ENCODE measurements at regions not wholly inside any gene's neighbourhood (a gene's known extent, or its start where the extent isn't known, plus 50 kb on each side); places are given as distances from the start of the nearest gene placed in this dataset.
"Not testable (repeated sequence)": the region's sequence is repeated elsewhere in the genome, so short reads cannot be mapped to it uniquely, and the experiment has no call there.

- DNase-seq (ENCODE audit: low read depth, low spot score), result no peak
These were observed 185.6 kb downstream of the INSC start for GRCh38 chr11:15300341-15300740.

DNA sequence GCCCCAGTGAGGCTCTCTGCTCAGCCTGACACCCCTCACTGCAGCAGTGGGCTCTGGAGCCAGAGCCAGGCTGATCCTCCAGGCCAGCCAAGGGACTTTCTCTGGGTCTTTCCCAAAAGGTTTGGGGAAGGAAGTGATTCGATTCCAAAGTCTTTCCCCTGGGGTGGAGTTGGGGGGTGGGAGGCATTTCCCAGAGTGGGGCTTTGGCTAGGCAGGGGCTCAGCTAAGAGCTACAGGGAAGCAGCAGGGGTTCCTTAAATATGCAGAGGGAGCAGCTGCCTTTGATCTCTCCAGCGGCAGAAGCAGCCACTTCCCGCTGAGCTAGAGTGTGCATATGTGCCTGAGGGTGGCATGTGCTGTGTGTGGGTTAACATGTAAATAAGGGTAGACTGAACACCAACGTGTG is 192.9 kb downstream of the INSC start:
- DNase-seq (ENCODE audit: low read depth, low spot score), result no peak

GRCh38 chr11:15308840-15309239 is 194.1 kb downstream of the INSC start:
- DNase-seq (ENCODE audit: low read depth, low spot score), result no peak

- no peak for DNase-seq (ENCODE audit: low read depth, low spot score)
These were observed 194.6 kb downstream of the INSC start for GRCh38 chr11:15309296-15309695.

DNA sequence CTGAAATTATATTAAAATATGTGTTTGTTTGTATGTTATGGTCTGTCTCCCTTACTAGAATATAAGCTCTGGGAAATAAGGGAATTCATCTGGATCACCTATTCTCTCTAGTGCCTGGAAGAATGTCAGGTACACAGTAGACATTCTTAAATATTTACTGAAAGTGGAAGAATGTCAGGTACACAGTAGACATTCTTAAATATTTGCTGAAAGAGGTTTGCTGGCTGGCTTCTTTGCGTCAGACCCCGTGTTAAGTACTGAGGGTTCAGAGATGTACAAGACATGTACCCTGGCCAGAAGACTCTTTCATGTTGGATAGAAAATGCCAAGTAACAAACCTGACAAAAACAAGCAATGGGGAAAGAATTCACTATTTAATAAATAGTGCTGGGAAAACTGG is 199.1 kb downstream of the INSC start:
- no peak for DNase-seq (ENCODE audit: low read depth, low spot score)

DNA sequence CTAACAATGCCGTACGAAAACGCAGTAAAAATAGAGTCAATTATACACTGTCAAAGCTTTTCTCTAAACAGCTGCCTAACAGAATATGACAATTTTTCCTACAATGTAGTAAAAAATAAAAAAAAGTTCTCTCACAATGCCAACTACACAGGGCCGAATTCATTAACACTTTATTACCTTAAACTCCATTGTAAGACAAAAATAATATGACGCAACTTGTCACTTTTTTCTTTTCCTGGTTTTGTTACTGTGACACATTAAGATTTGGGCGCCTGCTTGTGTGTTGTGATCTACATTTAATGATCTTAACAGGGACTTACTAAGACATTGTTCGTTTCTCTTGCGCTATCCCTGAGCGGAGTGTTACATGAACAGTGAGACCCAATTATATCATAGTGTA is 204.1 kb downstream of the INSC start:
- DNase-seq (ENCODE audit: low read depth, low spot score), result no peak

GRCh38 chr11:15326520-15326919 is 211.8 kb downstream of the INSC start:
- DNase-seq (ENCODE audit: low read depth, low spot score), result no peak

- DNase-seq (ENCODE audit: low read depth, low spot score), result no peak
These were observed 213.1 kb downstream of the INSC start for GRCh38 chr11:15327786-15328231.

GRCh38 chr11:15333407-15333806 is 218.7 kb downstream of the INSC start:
- no peak for DNase-seq (ENCODE audit: low read depth, low spot score)

DNA sequence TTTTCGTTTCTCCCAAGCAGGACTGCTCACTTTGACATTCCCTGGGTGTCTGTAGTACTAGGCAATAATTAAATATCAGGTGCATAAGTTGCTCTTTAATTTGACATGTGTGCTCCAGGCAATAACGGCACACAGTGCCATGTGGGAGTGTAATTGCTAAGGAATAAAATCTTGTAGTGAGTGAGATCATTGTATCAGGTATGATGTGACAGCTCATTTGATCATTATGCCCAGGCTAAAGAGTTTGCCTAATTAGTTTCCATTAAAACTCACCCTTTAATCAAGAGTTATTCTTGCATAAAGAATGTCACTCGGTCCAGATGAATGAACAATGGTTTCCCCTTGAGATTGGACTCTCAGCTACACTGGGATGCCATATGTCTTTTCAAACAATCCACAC is 220.0 kb downstream of the INSC start:
- DNase-seq (ENCODE audit: low read depth, low spot score), result no peak

GRCh38 chr11:15336021-15336420 is 221.3 kb downstream of the INSC start:
- DNase-seq (ENCODE audit: low read depth, low spot score), result no peak

GRCh38 chr11:15339302-15339701 is 224.6 kb downstream of the INSC start:
- DNase-seq (ENCODE audit: low read depth, low spot score), result no peak

GRCh38 chr11:15341587-15341986 is 226.9 kb downstream of the INSC start:
- DNase-seq (ENCODE audit: low read depth, low spot score), result no peak

DNA sequence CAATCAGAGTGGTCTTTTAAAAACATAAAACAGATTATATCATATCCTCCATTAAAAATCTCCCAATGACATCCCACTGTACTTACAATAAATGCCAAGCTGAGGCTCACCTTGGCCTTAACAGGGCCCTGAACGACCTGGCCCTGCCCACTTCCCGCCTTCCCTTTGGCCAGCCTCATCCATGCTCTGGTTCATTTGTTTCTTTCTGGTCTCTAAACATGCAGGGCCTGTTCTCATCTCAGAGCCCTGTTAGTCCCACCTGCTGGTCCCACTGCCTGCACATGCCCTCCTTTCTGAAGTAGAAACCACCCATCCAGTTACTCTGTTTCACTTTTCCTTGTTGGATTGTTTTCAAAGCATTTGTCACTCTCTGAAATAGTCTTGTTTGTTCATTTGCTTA is 227.4 kb downstream of the INSC start:
- no peak for DNase-seq (ENCODE audit: low read depth, low spot score)

DNA sequence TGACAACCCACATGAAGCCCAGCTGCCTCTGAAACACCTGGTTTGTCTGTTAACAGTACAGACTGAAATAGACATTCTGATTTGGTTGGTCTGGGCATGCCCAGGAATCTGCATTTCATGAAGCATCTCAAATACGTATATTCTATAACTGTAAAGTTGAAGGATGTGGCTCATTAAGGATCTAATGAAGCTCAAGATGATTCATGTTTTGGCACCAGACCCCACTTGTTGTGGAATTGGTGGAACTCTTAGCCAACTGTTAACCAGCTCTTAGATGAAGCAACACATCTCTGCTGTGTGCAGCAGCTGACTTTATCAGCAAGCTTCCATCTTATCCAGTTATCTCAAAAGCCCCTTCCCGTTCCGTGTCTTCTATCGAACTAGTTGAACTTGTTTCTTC is 232.2 kb downstream of the INSC start:
- no peak for DNase-seq (ENCODE audit: low read depth, low spot score)

- no peak for DNase-seq (ENCODE audit: low read depth, low spot score)
These were observed 233.4 kb downstream of the INSC start for GRCh38 chr11:15347969-15348734.

DNA sequence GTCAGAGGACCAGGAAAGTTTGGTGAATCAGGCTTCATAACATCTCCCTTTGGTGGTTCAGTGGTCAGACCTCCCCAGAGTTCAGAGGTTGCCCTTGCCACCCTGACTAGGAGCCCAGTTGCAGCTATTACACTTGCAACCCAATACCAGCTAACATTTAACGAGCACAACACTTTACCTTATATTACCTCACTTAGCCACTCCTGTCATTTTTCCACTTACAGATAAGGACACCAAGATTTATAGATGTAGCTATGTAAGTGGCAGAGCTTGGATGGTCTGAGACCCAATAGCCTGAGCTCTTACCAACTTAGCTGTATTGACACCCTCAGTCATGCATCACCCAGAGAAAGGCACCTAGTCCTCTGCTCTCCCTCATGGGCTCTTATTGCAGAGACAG is 234.7 kb downstream of the INSC start:
- DNase-seq (ENCODE audit: low read depth, low spot score), result no peak

- DNase-seq (ENCODE audit: low read depth, low spot score), result no peak
These were observed 246.6 kb downstream of the INSC start for GRCh38 chr11:15361316-15361715.

DNA sequence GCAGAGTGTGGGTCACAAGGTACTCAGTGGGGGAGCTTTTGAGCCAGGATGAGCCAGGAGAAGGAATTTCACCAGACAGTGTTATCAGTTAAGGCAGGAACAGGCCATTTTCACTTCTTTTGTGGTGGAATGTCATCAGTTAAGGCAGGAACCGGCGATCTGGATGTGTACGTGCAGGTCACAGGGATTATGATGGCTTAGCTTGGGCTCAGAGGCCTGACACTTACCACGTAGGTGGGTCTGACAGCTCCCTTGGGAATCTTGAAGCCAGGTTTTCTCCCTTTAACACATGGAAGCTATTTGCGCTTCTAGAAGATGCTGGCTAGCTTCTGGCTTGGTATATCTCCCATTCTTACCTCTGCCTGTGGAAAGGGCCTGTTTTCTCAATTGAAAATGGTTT is 250.6 kb downstream of the INSC start:
- DNase-seq (ENCODE audit: low read depth, low spot score), result not testable (repeated sequence)

DNA sequence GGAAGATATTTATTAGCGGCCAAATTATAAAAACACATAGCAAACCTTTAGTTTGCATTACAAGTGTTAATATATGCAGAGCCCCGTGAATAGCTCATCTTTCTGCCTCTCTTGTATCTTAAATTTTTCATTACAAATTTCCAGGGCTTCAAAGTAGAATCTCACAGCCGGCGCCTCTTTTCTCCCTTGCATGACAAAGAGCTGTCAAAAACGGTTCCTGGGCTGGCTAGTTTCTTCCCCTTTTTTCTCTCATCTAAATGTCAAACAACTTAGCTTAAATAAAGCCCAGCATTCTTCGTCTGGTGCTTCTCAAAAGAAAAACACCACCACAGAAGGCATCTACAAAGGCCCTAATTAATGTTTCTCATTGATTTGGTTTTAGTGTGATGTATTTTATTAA is 253.0 kb downstream of the INSC start:
- no peak for DNase-seq (ENCODE audit: low read depth, low spot score)

DNA sequence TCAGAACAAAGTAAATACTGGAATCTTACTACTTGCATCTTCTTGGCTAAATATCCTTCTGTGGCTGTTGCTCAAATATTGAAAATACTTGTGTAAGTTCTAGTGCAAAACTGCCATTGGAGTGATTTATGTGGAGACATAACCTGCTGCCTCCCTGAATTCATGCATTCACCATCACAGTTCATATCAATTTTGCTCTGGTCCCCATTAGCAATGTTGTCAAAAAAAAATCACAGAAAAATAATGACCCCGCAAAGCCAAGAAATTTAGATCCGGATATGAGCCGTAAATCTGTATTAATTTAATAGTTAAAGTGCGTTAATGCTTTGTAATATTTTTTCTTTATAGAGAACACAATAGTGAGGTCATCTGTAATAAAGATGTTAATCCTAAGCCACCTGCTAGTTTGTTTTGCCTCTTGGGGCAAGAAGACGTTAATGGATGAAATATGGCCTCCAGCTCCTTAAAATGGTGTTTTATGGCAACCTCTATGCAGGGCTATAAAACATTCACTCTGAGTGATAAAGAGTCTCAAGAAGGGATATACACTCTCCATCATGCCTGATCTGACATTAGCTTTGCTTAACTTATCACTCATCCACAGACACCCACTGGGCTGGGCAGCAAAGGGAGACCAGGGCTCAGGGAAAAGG is 255.9 kb downstream of the INSC start:
- DNase-seq (ENCODE audit: low read depth, low spot score), result no peak

- no peak for DNase-seq (ENCODE audit: low read depth, low spot score)
These were observed 256.8 kb downstream of the INSC start for GRCh38 chr11:15371533-15371932.

DNA sequence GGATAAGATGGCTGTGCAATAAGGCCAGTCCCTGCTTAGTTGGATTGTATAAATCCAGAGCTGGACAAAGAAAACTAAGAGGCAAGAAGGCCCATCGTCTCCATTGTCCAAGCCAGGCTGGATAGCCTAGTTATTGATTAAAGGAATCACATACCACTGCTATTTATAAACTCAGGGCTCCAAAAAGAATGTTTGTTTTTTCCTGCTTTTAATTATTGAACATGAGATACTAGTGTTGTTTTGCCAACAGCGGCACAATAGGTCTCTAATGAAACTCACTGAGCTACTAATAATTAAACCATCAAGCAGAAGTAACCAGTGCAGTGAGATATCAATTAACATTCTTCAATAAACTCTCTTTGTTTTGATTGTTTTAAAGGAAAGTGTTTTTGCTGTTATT is 259.7 kb downstream of the INSC start:
- DNase-seq (ENCODE audit: low read depth, low spot score), result no peak

Measured in pulmonary artery endothelial cell (primary cell).